GM18868 (cell line): ENCODE measurements at regions not wholly inside any gene's neighbourhood (a gene's known extent, or its start where the extent isn't known, plus 50 kb on each side); places are given as distances from the start of the nearest gene placed in this dataset.

Source experiments
- ATAC-seq: cut with Tn5 transposase; IDR thresholded peaks from one replicate; pipeline ENCODE4 v1.9.1; 2021; ENCODE audit warnings: mild to moderate bottlenecking, moderate library complexity; ENCODE audit not compliant: unreplicated experiment

DNA sequence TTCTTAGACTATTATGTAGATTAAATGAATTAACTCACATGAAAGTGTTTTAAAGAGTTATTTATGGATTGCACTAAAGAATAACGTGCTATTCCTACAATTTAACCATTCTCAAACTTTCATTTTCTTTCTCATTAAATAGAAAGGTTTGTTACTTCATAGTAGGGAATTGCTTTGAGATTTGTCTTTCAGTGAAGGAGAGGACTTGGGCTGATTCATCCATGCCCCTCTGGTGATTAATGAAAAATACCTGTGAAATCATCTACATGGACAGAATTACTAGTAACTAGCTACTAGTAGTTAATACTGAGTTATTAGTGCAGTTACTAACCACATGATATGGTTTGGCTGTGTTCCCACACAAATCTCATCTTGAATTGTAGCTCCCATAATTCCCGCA, 275.8 kb upstream of the CDH20 start:
- ATAC-seq, result no peak

DNA sequence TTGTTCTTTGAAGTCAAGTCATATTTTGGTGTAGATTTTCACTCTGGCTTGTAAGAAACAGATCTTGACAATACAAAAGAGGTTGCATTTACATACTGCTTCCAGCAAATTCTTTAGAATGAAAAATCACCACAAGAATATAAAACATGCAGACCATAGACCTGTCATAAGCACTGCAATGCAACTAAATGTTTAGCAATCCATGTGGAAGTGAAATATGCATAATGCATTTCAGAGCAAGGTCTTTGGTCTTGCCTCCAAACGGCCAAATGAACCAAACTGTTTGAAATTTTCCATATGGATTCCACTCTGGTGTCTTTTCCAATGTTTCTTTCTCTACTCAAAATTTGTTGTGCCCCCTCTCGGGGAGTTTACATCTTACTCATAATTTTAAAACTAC, 271.0 kb upstream of the CDH20 start:
- ATAC-seq, result no peak

DNA sequence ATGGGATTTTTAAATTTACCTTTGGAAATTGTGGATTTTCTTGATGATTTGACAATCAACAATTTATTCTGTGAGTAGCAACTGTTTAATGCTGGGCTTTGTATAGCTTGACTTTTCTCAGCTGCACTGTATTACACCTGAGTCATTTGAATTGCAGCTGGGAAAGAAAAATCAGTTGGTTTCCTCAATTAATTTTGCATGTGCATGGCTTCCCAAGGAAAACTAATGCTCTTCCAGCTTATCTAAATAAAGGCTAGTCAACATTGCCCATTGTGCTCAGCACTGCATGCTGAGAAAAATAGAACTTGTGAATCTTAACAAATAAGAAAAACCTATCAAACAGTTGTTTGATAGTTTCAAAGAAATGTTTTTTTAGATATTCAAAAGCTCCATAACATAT, 268.3 kb upstream of the CDH20 start:
- no peak for ATAC-seq

DNA sequence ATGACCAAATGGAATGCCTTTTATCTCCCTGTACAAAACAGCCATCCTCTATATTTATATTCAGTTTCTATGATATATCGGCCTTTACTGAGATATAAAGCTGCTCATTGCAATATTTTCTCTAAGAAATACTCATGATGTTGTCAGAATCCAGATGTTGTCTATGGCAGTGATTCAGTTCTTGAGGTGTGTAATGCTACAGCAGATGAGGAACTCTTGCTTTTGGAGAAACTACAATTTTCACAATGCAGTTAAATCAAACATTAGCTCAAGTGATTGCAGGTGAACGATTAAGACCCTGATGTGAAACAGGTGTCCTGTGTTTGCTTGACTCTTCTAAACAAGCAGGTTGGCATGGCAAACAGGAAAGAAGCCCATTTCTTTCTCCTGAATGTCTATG, 256.2 kb upstream of the CDH20 start:
- ATAC-seq, result no peak

DNA sequence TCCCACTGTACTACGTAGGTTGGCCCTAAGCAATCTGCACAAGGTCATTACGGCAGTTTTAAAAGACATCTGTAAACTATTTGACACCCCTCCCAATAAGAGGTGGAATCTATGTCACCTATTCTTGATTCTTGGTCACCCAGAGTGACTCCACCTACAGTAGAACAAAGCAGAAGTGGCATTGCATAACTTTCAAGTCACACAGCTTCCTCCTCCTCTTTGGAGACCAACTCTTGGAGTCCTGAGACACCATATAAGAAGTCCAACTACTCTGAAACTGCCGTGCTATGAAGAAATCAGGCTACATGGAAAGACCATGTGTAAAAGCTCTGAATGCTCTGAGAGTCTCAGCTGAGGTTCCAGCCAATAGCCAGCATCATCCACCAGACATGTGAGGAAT, 253.5 kb upstream of the CDH20 start:
- ATAC-seq, result no peak

DNA sequence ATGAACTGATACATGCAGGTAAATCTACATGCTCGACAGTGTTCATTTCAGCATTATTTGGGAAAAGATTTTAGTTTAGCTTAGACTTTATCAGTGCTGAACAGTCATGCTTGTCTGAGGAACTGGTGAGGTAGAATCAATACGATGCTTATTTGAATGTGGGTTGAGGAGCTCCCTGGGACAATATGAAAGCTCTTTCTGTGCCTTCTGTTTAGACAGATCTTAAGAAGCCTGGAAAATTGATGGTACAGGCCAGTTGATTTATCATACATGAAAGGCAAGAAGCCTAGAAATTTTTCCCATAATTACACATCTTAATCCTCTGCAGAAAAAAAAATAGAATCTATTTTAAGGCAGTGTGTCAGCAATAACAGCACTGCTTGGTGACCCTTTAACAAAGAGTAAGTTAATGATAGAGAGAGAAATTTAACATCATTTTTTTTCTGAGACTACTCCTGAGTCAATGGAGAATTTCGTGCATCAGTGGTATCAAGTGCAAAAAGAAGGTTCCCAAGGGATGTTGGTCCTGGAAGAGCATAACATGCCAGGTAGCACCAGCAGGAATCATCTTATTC, 252.2 kb upstream of the CDH20 start:
- ATAC-seq, result no peak

DNA sequence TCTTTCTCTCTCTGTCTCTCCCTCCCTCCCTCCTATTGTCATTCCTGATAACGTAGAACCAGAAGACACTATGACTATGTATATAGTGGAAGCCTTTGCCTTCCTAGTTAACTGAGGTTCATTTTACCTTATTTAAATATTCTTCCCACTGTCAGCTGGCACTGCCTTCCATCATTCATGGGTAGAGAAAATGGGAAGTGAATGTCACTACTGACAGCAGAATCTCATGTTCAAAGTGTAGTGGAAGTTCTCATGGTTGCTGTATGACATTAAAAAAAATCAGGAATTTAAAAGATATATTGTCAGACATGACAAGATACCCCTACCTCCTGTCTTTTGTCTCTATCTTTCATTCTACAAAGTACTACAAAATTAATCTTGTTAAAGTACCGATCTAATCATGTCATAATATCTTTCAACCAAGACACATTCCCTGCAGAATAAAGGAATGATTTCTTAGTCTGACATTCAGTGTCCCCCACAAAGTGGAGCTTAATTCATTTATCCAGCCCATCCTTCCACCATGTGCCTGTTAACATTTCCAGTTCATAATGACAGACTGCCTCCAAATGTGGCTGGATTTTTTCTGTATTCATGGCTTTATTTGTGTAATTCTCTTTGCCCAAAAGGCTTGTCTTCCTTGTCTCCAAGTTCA, 250.1 kb upstream of the CDH20 start:
- no peak for ATAC-seq

DNA sequence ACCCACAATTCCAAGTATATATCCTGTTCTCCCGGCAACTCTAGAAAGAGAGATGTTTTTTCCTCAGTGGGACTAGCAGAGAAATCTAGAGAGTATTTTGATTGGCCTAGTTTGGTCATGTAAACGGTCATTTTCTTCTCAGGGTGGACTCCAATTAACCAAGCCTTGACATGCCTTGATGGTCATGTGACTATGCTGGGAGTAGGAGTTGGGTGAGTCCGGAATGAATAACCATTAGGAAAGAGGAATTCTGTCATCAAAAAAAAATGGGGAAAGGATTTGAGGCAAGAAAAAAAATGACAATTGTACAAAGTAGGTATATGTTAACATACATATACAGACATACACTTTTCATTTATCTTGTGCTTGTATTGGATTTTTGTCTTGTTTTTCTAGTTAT, 248.2 kb upstream of the CDH20 start:
- ATAC-seq, result no peak

DNA sequence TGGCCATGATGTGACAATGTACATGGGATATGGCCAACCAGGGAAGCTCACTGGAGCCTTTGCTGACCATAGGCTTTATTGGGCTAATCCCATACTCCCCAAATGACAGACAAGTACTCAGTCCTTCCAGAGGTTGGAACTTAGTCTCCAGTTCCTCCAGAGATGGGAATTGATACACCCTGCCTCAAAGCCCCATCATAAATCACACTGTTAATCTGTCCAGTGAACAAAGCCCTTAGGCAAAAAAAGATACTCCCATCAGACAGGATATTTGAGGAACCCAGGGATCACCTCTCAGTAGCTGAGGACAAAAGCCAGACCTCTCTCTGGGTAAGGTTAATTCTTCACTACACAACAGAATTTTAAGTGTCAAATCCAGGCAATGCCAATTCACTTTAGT, 247.5 kb upstream of the CDH20 start:
- ATAC-seq, result no peak

DNA sequence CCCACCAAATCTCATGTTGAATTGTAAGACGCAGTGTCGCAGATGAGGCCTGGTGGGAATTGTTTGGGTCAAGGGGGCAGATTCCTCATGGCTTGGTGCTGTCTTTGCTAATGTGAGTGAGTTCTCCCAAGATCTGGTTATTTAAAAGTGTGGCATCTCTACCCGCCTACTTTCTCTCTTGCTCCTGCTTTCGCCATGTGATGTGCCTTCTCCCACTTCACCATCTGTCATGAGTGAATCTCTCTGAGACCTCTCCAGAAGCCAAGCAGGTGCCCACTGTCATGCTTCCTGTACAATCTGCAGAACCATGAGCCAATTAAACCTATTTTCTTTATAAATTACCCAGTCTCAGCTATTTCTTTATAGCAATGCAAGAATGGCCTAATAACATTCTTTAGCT, 246.6 kb upstream of the CDH20 start:
- no peak for ATAC-seq

DNA sequence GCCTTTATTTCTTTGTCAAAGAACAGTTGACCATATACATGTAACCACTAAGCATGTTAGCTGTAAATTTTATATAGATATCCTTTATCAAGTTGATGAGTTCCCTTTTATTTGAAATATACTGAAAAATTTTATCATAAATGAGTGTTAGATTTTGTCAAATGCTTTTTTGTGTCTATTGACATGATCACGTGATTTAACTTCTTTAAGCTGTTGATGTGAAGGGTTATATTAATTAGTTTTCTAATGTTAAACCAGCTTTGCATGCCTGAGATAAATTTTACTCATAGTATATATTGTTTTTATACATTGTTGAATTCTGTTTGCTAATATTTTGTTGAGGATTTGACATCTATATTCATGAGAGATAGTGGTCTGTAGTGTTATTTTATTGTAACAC, 241.9 kb upstream of the CDH20 start:
- no peak for ATAC-seq

DNA sequence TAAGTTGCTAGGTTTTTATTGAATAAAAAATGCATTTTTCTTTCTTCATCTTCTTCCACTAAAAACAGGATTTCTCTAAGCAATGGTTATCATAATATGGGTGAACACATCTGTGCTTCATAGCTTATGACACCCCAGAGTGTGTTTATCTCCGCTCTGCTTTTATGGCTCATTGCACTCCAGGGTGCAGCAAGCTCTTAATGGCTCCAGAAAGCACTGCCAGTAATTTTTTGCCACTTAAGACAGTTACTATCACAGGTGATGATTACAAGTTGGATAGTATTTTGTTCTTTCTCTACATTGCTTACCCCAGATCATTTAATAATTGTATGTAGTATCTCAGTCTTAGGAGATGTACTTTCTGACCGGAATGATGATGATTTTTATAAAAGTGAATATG, 239.3 kb upstream of the CDH20 start:
- no peak for ATAC-seq

DNA sequence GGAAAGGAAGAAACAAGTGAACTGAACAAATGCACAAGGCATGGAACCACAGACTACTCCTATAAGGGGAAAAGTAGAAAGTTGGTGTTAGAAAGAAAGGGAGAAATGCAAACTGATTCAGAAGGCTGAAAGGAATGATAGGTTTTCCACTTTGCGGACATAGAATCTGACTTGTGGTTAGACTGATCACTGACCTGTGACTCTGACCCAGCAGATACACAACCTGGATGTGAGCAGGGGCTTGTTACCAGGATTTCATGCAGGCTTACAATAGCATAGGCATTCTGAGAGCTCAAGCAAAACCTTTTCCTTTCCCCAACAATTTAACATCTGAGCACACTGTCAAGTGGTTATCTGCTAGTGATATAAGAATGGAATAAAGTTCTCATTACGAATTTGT, 237.0 kb upstream of the CDH20 start:
- no peak for ATAC-seq

DNA sequence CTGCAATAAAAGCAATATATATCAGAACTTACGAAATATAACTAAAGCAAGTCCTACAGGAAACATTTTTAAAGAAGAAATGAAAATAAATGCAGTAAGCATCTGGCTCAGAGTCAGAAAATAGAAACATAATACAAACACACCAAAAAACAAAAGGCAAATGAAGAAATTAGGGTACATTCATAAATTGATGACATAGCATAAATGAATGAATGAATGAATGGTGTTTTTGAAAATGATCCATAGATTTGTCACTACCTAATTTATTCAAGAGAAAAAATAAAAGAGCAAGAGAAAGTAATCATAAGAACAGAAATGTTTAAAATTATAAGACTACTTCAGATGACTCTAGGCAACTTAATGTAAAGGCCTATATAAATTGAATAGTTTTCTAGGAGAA, 226.1 kb upstream of the CDH20 start:
- no peak for ATAC-seq

DNA sequence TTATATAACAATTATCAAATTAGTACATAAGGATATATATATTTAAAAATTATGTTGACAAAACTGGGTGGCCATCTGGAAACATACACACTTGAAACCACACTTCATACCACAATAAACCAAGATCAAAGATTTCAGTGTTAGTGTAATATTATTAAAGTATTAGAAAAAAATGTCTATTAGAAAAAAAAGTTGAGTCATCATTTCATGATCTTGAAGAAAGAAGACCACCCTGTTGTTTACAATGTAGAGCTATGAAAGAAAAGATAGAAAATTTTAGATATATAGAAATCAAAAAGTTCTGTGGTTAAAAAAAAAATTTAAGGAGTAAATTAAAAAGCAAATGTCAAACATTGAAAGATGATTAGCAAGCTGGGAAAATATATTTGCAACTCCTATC, 224.5 kb upstream of the CDH20 start:
- no peak for ATAC-seq

DNA sequence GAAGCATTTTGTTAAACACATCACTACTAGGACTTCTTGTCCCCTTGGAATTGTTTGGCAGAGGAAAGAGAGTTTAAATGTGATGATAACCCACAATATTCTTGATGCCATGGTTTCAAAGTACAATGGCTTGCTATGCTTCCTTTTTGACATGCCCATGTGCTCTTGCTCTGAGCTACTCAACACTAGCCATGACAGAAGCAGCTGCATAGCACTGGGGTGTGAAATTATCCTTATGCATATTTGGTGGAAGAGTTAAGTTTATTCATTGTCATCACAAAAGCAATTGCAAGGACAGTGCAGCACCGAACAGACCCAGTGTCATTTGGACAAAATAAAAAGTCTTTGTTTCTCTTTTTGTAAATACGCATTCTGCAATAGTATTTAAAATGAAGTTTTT, 209.9 kb upstream of the CDH20 start:
- no peak for ATAC-seq

DNA sequence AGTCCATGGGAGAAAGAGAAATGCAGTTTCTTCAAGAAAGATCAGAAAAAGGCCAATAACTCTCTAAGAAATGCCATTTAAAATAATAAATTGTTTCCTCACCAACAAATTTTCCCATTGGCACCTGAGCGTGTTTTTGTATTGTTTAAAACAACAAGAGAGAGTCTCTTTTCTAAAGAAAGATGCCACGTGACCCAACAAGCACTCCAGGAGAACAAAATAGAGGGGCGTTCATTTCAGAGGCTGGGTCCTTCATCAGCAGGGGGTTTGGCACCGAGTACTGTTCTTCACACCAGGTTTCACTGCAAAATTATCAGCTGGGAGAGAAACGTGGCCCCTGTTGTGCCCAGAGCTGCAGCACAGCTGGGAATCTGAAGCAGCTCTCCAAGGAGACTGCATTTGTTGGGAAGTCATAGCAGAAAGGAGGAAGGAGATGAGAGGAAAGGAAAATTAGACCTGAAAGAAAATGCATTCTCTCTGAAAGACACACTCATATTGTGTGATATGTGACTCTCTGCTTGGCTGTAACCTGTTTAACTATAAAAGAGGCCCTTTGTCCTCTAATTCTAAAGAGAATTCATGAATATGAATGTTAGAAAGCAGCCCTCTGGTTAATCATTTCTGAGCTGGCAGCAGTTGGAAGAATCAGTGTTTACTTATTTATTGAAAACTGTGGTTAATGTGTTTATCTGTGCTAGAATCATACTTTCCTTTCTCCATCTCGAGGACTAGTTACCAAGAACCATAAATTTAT, 205.3 kb upstream of the CDH20 start:
- ATAC-seq, result no peak

DNA sequence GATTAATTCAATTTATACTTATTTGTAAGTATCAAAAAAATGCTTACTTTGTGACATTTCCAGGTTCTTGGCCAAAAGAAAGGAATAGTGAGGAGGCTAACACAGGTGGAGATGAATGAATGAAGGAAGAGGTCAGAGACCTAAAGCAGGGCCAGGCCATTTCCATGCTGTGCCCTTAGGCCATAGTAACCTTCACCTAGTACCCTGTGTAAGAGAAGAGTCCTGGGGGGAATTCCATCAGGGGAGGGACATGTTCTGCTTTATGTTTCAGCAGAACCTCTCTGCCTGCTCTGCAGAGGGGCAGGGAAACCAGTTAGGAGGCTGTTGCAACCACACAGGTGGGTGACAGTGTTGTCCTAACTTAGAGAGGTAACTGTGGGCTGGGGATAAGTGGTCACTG, 204.2 kb upstream of the CDH20 start:
- no peak for ATAC-seq

DNA sequence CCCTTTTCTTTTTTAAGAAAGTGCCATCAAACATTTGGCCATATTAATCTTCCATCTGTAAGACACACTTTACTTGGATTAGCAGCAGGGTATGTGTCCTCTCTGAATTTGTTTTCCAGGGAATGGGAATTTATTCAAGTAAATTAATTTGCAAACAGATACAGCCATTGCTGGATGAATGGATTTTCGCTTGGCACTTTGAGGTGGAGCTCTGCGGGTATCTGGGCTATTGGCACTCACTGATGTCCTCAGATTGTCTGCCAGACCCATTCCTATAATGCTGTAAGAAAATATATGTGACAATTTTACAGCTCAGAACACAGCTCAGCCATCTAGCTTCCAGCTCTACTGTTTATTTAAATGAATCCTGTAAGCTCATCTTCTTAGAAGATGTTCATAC, 201.2 kb upstream of the CDH20 start:
- no peak for ATAC-seq

DNA sequence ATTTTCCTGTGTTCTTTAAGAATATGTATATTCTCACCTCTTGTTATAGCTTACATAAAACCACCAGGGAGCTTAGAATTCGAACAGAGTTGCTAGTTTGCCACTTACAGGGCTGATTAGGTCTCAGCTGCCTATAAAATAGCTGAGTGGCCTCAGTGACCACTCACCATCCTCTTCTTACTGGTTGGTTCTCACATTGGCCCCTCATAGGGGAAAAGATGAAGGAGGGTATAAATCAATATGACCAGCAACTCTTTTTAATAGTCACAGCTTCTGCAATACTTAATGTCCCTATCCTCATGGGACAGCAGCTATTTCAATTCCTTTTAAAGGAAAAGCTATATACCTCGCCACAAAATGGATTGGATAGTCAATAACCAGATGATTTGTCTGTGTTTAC, 199.4 kb upstream of the CDH20 start:
- ATAC-seq, result no peak

DNA sequence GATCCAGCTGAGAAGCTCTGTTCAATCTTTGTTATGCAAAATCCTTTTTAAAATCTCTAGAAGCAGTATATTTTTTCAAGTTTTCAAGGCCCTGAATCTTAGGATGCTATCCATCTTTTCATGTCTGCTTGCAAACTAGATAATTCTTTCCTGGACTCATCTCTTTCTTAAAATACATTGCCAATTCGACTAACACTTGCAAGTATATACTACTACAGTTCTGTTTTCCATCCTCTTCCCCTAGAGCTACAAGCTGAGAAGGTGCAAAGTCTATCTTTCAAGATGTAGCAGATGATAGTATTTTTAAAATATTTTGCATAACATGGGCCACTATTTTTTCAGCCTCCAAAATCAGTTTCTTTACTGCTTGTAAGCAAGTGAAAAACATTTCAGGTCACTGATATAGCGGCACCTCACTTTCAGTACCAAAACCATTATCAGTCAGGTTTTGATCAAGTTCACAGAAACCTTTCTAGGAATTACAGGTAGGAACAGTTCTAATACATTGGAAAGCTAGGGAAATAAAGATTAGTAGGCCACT, 196.4 kb upstream of the CDH20 start:
- ATAC-seq, result no peak

DNA sequence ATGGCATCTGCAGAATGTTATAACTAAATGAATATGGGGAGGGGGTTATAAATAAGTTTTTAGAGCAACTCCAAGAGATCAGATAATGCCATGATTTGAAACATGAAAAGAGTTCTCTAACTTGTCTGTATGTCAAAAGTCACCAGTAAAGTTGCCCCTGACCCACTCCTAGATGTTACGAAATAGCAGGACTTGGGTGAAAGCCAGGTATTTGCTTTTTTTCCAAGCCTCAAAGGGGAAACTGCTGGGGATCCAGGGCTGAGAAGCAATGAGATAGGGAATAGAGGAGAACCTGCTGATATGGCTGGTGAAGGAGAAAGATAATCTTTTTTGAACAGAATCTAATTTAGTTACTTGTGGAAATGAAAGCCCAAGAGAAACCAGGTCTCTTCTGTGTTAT, 191.5 kb upstream of the CDH20 start:
- ATAC-seq, result no peak
